Natural killer cell treated with Interleukin-12 subunit alpha and Interleukin-12 subunit beta and Interleukin-15 and Interleukin-18, amount 100 ng/mL, for 72 hours (primary cell): ENCODE measurements at regions not wholly inside any gene's neighbourhood (a gene's known extent, or its start where the extent isn't known, plus 50 kb on each side); places are given as distances from the start of the nearest gene placed in this dataset.

Experiments
- ATAC-seq, 2 donors: fragments of 150-1000 bp; cut with Tn5 transposase in 1 of 2; sonication (Bioruptor Pico), chemical (Tn5 transposase) in 1 of 2; 2 replicates each; pipeline ENCODE4 v1.10.0; 2021
- DNase-seq: peaks from one replicate; pipeline ENCODE4 v3.0.0; 2022; ENCODE audit warnings: low spot score
- H3K27ac Mint-ChIP-seq, 2 donors: 1 replicate in 1 of 2; 2 replicates in 1 of 2; pipeline ENCODE4 v1.8.0; 2022; ENCODE audit warnings: mixed read lengths in 2 of 2, mild to moderate bottlenecking in 1 of 2, moderate library complexity in 1 of 2
- H3K27me3 Mint-ChIP-seq, 2 donors: 1 replicate in 1 of 2; 2 replicates in 1 of 2; pipeline ENCODE4 v1.8.0; 2022; ENCODE audit warnings: mixed read lengths in 2 of 2
- H3K36me3 Mint-ChIP-seq: one replicate; pipeline ENCODE4 v1.8.0; 2022; ENCODE audit warnings: mixed read lengths
- H3K4me1 Mint-ChIP-seq, 2 donors: 1 replicate in 1 of 2; 2 replicates in 1 of 2; pipeline ENCODE4 v1.8.0; 2022; ENCODE audit warnings: low read depth in 2 of 2, mixed read lengths in 2 of 2, mild to moderate bottlenecking in 1 of 2
- H3K4me3 Mint-ChIP-seq: one replicate; pipeline ENCODE4 v1.8.0; 2022; ENCODE audit warnings: mixed read lengths
- H3K9me3 Mint-ChIP-seq: 2 replicates; pipeline ENCODE4 v1.8.0; 2022; ENCODE audit warnings: mixed read lengths

DNA sequence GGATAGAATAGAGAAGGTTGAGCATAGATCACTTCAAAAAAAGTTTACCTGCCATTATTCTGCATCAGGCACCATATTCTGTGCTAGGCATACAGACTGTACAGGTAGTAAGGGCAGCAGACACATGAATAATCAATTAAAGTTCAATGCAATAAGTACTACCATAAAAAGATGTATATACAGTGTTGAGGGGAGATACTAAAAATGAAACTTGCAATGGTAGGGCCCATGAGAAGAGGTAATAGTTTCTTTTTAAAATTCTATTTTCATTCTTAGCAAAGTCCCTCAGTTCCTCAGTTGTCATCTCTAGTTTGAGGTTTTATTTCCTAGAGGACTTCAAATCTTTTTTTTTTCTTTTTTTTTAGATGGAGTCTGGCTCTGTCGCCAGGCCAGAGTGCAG lies 819.9 kb downstream of the FAM181B start:
- Mint-ChIP-seq H3K27me3 (no peaks in the 10 kb centered on the region), H3K9me3 (peaks cover 5% of the 10 kb centered on the region), H3K36me3 (no peaks in the 10 kb centered on the region), H3K4me1 (peaks cover 24 to 26% of the 10 kb centered on the region in 2 donors), H3K4me3 (no peak overlapping the region), H3K27ac (peak overlapping the region in 1 of 2 donors; percentile 48)
- DNase-seq (no peak), ATAC-seq (peak; percentile 71 to 76)

DNA sequence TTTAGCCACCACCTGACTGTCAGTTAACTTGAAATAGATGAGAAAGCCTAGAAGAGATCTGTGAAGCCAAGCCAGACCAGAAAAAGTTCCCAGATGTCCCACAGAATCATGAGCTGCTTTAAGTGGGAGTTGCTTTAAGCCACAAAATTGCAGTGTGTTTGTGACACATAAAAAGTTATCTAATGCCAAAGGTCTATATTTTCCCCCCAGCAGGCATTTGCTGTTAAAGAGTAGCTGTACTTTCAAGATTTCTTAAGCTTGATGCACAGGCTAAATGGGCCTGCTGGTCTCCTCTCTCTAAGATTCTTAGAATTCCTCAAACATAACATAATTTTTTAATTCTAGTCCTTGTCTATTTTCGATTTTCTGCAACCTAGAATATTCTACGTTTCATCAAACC lies 825.7 kb downstream of the FAM181B start:
- H3K27ac Mint-ChIP-seq = no peak overlapping the region
- H3K27me3 Mint-ChIP-seq = peaks cover under 1 to 5% of the 10 kb centered on the region in 2 donors
- H3K4me1 Mint-ChIP-seq = peaks cover 6 to 9% of the 10 kb centered on the region in 2 donors
- DNase-seq (no peak), ATAC-seq (no peak)
- no peak overlapping the region for H3K4me3 Mint-ChIP-seq
- peaks cover 5% of the 10 kb centered on the region for H3K9me3 Mint-ChIP-seq
- peaks cover under 1% of the 10 kb centered on the region for H3K36me3 Mint-ChIP-seq

DNA sequence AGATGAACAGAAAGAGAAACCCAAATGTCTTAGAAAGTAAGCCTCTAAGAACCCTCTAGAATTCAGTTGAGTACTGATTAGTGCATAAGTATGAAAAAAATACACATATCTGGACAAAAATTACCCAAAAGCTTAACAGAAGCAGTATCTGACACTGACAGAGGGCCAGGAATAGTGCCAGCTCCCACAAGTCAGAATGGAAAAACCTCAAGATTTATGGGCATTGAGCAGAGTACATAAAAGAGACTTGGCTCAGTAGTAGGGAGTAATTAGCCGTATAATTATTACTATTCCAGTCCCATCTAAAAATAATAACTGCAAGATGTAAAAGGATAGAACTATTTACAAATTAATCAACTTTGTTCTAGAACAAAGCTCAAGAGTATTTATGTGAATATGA lies 834.5 kb downstream of the FAM181B start:
- Mint-ChIP-seq H3K27ac (no peak overlapping the region), H3K27me3 (peaks cover 10 to 19% of the 10 kb centered on the region in 2 donors), H3K36me3 (peaks cover 5% of the 10 kb centered on the region), H3K9me3 (peaks cover 10% of the 10 kb centered on the region), H3K4me1 (no peaks in the 10 kb centered on the region), H3K4me3 (no peak overlapping the region)
- ATAC-seq (no peak), DNase-seq (no peak)

DNA sequence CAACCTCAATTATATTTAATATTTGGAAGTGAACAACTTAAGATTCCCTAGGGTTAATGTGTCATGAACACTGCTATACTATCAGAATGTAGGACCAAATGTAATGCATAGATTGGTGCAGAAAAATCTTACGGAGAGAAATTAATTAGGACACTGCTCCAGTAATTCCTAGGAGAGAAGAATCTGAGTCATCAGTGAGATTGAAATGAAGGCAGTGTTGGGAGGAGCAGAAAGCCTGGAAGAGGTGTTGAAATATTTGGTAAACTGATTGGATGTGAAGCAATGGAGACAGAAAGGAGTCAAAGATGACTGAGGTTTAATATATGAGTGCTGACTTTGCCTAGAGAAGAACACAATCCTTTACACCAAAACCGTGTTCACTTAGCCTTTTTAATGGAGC lies 836.0 kb downstream of the FAM181B start:
- H3K9me3 Mint-ChIP-seq = peaks cover 6% of the 10 kb centered on the region
- H3K36me3 Mint-ChIP-seq = peaks cover under 1% of the 10 kb centered on the region
- ATAC-seq (no peak), DNase-seq (no peak)
- H3K27me3 Mint-ChIP-seq = peaks cover 9 to 14% of the 10 kb centered on the region in 2 donors
- H3K4me1 Mint-ChIP-seq = no peaks in the 10 kb centered on the region
- H3K27ac Mint-ChIP-seq = no peak overlapping the region
- no peak overlapping the region for H3K4me3 Mint-ChIP-seq

DNA sequence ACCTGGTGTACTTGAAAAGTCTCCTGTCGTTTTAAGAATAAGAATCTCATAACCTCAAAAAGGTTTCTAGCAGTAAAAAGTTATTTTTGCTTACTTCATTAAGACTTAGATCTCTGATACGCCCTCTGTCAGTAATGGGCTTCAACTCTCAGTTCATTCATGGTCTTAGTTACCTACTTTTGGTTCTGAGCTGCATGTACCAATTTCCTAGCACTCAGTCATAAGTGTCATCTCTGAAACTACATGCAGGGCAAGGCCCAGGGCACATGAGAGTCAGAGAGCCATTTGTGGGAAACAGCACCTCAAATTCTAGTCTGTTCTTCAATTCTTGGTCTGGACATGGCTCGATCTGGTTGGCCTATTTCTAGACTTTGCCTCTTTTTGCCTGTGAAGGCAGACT lies 838.4 kb downstream of the FAM181B start:
- peak in 1 of 2 donors; percentile 68 for ATAC-seq

DNA sequence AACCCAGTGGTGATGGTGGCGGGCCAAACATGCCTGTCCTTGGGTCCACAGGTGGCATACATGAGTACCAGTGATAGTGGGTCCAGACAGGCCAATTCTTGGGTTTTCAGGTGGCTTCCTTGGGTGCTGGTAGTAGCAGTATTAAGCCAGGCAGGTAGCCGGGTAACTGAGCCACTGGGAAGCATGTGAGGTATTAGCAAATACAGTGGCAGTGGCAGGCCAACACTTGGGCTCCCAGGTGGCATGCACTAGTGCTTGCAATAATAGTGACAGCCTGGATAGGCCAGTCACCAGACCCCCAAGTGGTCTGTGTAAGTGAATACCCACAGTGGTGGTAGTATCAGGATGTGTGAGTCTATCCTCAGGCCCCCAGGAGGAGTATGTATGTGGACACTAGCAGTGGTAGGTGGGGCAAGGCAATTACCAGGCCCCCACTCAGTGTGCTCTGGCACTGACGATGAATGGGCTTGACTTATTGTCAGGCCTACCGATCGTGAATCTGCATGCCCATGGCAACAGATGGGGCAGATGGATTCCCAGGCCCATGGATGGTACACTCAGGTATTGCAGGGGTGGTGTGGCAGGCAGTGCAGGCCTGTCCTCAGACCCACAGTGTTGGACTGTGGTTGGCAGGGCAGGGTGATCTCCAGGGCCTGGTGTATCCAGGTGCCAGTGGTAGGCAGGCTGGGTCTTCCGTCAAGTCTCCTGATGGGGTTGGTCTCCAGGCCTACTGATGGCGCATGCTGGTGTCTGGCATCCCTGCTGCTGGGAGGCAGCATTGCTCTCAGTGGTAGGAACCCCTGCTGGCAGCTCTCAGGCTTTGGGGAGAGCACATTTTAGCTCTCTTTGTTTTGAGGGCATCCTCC lies 840.7 kb downstream of the FAM181B start:
- no peak for DNase-seq
- no peak overlapping the region for H3K27ac Mint-ChIP-seq

More for the DNA sequence above, 838.4 kb downstream of the FAM181B start:
- H3K4me1 Mint-ChIP-seq = no peaks in the 10 kb centered on the region
- peaks cover 7 to 13% of the 10 kb centered on the region in 2 donors for H3K27me3 Mint-ChIP-seq
- peaks cover 5% of the 10 kb centered on the region for H3K9me3 Mint-ChIP-seq
- DNase-seq = no peak
- H3K27ac Mint-ChIP-seq = no peak overlapping the region
- H3K4me3 Mint-ChIP-seq = no peak overlapping the region
- no peaks in the 10 kb centered on the region for H3K36me3 Mint-ChIP-seq

DNA sequence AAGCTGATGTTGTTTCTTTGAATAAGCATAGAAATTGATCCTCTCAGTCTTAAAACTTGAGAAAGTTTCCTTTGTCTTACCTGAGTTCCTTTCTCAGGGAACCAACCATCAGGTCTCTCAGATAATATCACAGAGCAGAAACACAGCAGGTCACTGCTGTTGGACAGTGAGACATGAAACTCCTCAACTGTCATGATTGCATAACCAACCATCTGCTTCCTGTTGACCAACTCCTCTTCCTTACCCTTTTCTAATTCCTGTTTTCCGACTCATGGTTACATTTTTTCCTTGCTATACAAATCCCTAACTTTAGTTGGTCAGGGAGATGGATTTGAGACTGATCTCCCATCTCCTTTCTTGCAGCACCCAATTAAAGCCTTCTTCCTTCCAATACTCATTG lies 845.3 kb downstream of the FAM181B start:
- Mint-ChIP-seq H3K27ac (no peak overlapping the region), H3K36me3 (peaks cover 7% of the 10 kb centered on the region), H3K4me1 (peaks cover 11 to 15% of the 10 kb centered on the region in 2 donors), H3K27me3 (no peaks in the 10 kb centered on the region), H3K9me3 (peaks cover 6% of the 10 kb centered on the region), H3K4me3 (no peak overlapping the region)
- DNase-seq = no peak
- no peak for ATAC-seq

More for the DNA sequence above, 840.7 kb downstream of the FAM181B start:
- Mint-ChIP-seq H3K4me3 (no peak overlapping the region), H3K9me3 (peaks cover 9% of the 10 kb centered on the region), H3K27me3 (peaks cover 7% of the 10 kb centered on the region in 2 donors), H3K4me1 (peaks cover 4 to 5% of the 10 kb centered on the region in 2 donors), H3K36me3 (peaks cover 7% of the 10 kb centered on the region)
- peak in 1 of 2 donors; percentile 45 for ATAC-seq

DNA sequence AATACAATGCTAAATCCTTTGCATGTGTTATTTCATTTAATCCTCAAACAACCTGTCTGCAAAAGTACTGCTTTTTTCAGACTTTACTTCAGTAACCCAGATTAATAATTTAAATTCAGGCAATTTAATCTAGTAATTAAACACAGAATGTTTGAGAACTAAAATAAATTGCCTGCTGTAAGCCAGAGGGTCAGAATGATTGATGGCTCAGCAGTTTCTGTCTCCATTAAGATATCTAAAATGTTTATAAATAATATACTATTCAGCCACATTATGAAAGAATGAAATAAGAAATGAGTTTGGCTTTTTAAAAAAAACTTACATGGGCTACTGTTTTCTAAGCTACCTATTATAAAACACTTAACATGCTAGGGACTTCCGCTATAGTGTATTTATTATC lies 846.0 kb downstream of the FAM181B start:
- Mint-ChIP-seq H3K9me3 (peaks cover 6% of the 10 kb centered on the region), H3K27me3 (peaks cover 4% of the 10 kb centered on the region in 2 donors), H3K4me3 (no peak overlapping the region), H3K27ac (no peak overlapping the region), H3K4me1 (peaks cover 11 to 15% of the 10 kb centered on the region in 2 donors), H3K36me3 (peaks cover 7% of the 10 kb centered on the region)
- ATAC-seq = no peak
- no peak for DNase-seq

DNA sequence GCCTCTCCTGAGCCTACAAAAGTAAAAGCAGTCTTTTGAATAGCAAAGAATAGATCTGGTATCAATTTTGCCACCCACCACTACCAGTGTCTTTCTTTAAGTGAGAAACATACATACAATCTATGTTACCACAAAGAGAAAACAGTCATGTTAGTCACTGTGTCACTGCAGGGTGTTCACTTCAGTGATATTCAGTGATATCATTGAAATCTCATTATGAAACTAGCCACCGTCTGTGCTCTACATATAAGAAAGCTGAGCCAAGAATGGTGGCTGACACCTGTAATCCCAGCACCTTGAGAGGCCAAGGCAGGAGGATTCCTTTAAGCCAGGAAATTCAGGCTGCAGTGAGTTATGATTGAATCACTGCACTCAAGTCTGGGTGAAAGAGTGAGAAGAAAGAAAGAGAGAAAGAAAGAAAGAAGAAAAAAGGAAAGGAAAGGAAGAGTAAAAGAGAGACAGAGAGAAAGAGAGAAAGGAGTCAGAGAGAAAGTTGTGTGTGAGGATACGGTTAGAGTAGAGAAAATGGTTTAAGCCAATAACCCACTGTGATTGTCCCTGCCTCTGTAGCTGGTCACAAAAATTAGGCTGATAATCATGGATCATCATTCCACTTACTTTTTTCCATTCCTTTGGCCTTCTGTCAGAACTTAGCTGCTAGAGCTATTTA lies 847.1 kb downstream of the FAM181B start:
- H3K27ac Mint-ChIP-seq = peak overlapping the region in 1 of 2 donors; percentile 15
- H3K36me3 Mint-ChIP-seq = peaks cover 7% of the 10 kb centered on the region
- peaks cover 11 to 15% of the 10 kb centered on the region in 2 donors for H3K4me1 Mint-ChIP-seq
- H3K27me3 Mint-ChIP-seq = peaks cover 9 to 10% of the 10 kb centered on the region in 2 donors
- no peak for DNase-seq
- peak overlapping the region; percentile 11 for H3K4me3 Mint-ChIP-seq
- ATAC-seq = peak; percentile 64 to 86
- H3K9me3 Mint-ChIP-seq = peaks cover 6% of the 10 kb centered on the region

DNA sequence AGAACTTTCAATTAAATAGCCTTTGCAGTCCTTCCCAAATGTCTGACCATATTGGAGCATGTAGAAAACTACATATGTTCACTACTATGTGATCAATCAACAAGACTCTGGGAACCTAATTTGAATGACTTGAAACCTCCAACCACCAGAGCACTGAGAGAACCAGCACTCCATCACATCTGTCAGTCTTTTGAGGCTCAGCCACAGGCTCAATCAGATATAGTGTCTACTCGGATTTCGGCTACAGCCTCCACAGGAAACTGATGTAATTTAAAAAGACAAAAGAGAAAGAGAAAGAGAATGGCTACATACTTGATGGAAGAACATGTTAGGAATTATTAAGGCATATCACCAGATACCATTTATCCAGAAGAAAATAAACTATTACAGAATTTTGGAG lies 859.0 kb downstream of the FAM181B start:
- Mint-ChIP-seq H3K36me3 (peaks cover 5% of the 10 kb centered on the region), H3K4me3 (peak overlapping the region; percentile 77)

DNA sequence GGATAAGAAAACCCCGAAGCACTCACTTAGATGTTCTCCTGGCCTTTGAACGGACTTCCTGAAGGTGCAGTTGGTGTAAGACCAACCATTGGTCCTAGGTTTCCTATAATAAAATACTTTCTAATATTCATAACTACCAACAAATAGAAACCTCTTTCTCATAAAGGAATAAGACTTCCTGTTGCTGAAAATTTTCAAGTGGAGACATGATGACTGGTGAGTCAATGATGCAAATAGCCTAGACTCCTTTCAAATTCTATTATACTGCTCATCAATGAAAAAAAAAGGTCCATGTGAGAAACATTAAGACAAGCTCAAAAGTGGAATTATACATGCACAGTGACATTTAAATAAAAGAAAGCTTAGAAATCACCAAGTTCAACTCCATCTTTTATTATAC lies 862.8 kb downstream of the FAM181B start:
- H3K9me3 Mint-ChIP-seq = peaks cover 8% of the 10 kb centered on the region
- H3K4me3 Mint-ChIP-seq = peak overlapping the region; percentile 88
- ATAC-seq (no peak), DNase-seq (no peak)
- H3K27ac Mint-ChIP-seq = peak overlapping the region; percentile 93 to 94
- H3K36me3 Mint-ChIP-seq = peaks cover 18% of the 10 kb centered on the region
- peaks cover 52 to 59% of the 10 kb centered on the region in 2 donors for H3K4me1 Mint-ChIP-seq
- H3K27me3 Mint-ChIP-seq = no peaks in the 10 kb centered on the region

More for the DNA sequence above, 859.0 kb downstream of the FAM181B start:
- peaks cover 4% of the 10 kb centered on the region for H3K9me3 Mint-ChIP-seq
- H3K4me1 Mint-ChIP-seq = peaks cover 37 to 39% of the 10 kb centered on the region in 2 donors
- ATAC-seq (peak in 1 of 2 donors; percentile 61), DNase-seq (no peak)
- H3K27me3 Mint-ChIP-seq = peaks cover 5 to 6% of the 10 kb centered on the region in 2 donors
- H3K27ac Mint-ChIP-seq = peak overlapping the region; percentile 76 to 78

DNA sequence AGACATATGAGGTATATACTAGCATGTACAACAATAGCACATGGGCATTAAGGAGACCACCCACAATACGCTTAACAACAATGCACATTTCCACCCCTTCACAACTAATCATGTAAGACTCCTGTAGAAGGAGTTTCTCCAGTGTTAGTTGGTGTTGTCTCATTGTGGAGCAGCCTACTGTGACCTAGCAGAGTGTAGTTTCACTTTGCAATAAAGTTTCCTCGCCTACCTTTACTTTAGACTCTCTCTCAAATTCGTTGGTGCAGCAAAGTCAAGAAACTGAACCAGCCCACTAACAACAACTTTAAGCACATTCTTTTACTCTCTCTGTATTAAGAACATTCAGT lies 863.6 kb downstream of the FAM181B start:
- Mint-ChIP-seq H3K4me3 (peak overlapping the region; percentile 88), H3K9me3 (peaks cover 3% of the 10 kb centered on the region), H3K36me3 (peaks cover 18% of the 10 kb centered on the region), H3K27ac (peak overlapping the region; percentile 93 to 94), H3K27me3 (no peaks in the 10 kb centered on the region), H3K4me1 (peaks cover 47 to 53% of the 10 kb centered on the region in 2 donors)
- DNase-seq (no peak), ATAC-seq (peak; percentile 78 to 82)

DNA sequence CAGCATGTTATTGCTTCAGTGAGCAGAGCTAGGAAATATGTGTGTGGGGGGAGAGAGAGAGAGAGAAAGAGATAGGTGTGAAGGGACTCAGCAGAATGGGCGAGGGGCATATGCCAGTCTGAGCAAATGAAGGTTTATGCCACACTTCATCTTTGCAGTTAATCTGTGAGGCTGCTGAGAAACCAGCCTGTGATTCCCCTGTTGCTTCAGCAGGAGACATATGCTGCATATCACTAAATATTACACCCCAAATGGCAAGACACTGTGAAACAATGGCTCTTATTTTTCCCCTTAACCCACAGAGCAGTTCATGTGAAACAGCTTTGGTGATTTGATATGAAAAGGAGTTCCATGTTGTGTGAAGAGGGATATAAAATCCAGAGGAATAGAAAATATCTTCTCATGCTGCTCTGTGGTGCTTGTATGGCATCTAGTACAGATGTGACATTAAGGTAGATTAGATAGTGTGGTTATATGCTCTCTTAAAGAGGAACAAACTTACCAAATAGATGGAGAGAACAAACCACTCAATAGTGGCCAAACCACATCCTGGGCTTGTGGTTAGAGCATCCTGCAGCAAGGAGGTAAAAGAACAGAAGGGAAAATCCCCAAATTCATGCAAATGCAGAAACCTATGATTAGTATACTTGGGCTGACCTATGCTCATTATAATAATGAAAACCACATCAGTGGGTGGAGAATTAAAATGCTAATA lies 864.2 kb downstream of the FAM181B start:
- ATAC-seq = peak; percentile 93 to 94
- Mint-ChIP-seq H3K9me3 (peaks cover 3% of the 10 kb centered on the region), H3K4me1 (peaks cover 43 to 47% of the 10 kb centered on the region in 2 donors)

More for the DNA sequence above, 864.2 kb downstream of the FAM181B start:
- peak; percentile 91 for DNase-seq
- Mint-ChIP-seq H3K36me3 (peaks cover 18% of the 10 kb centered on the region), H3K27me3 (no peaks in the 10 kb centered on the region), H3K4me3 (peak overlapping the region; percentile 88), H3K27ac (peak overlapping the region; percentile 93 to 94)
